GM12891 (cell line): ENCODE measurements at regions not wholly inside any gene's neighbourhood (a gene's known extent, or its start where the extent isn't known, plus 50 kb on each side); places are given as distances from the start of the nearest gene placed in this dataset.

Experiments used
- PAX5 ChIP-seq: IDR thresholded peaks from 2 replicates; pipeline ENCODE4 v1.6.1; 2011; ENCODE audit warnings: low read length, moderate library complexity, mild to moderate bottlenecking; ENCODE audit not compliant: insufficient read depth, severe bottlenecking
- POLR2A ChIP-seq: IDR thresholded peaks from 2 replicates; pipeline ENCODE4 v1.6.1; 2011; ENCODE audit warnings: low read depth, low read length, control low read depth
- POLR2AphosphoS5 ChIP-seq: IDR thresholded peaks from 2 replicates; pipeline ENCODE4 v1.6.1; 2011; ENCODE audit warnings: low read depth, low read length, control low read depth
- POU2F2 ChIP-seq: IDR thresholded peaks from 2 replicates; pipeline ENCODE4 v1.6.1; 2011; ENCODE audit warnings: low read depth, mild to moderate bottlenecking, control low read depth, low read length, moderate library complexity
- SPI1 ChIP-seq: IDR thresholded peaks from 2 replicates; pipeline ENCODE4 v1.6.1; 2011; ENCODE audit warnings: low read depth, low read length, control low read depth
- TAF1 ChIP-seq: IDR thresholded peaks from 2 replicates; pipeline ENCODE4 v1.6.1; 2011; ENCODE audit warnings: low read depth, low read length, control low read depth

DNA sequence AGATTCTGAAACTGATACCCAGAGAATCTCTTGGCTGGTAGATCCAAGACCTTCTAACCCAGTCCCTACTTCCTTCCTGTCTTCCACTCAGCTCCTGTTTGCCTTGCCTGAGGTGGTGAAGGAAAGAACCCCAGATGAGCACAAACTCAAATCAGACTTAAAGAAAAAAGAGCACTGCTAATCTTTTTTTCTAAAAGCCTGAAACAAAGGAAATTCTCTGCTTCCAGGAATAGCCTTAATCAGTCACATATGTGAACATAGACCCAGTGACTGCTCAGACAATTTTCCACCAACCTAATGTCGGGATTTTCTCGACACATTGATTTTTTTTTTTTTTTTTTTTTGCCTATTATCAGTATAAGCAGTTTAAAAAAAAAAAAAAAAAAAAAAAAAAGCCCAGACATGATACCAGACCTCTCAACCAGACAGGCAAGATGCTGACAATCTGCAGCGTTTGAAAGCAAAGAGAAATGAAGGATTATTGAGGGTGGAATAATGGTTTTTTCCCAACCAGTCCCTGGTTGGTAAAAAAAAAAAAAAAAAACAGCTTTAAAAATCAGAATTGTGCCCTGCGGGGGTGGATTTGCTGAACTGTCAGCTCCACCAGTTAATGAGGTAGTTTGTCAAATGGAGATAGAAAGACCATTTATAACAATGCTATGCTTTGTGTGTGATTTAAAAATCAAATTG lies 256.8 kb upstream of the RARB start:
- TF ChIP-seq POLR2A (no peak), POLR2AphosphoS5 (no peak), SPI1 (no peak), TAF1 (no peak), PAX5 (no peak), POU2F2 (no peak)
